Upper lobe of left lung (tissue), 6 donors: ENCODE measurements at regions not wholly inside any gene's neighbourhood (a gene's known extent, or its start where the extent isn't known, plus 50 kb on each side); places are given as distances from the start of the nearest gene placed in this dataset.

ENCODE experiments used
- ATAC-seq, 2 donors: fragments of 200-7000 bp; cut with Tn5 transposase; one replicate each; pipeline ENCODE4 v1.9.1; 2022; ENCODE audit warnings: mild to moderate bottlenecking in 2 of 2, moderate library complexity in 2 of 2; ENCODE audit not compliant: low FRiP score in 2 of 2
- DNase-seq, 2 donors: peaks; one replicate each; pipeline ENCODE4 v3.0.0-alpha.2; 2019 to 2020
- H3K27ac ChIP-seq, 4 donors: fragments of 200-600 bp; sonication (generic); one replicate each; pipeline ENCODE4 v1.5.1; 2016 to 2019
- H3K27me3 ChIP-seq, 4 donors: fragments of 200-600 bp; sonication (generic); one replicate each; pipeline ENCODE4 v1.5.1; 2017 to 2019
- H3K36me3 ChIP-seq, 4 donors: fragments of 200-600 bp; sonication (generic); one replicate each; pipeline ENCODE4 v1.5.1; 2016 to 2019
- H3K4me1 ChIP-seq, 4 donors: fragments of 200-600 bp; sonication (generic); one replicate each; pipeline ENCODE4 v1.5.1; 2018 to 2019
- H3K4me3 ChIP-seq, 4 donors: fragments of 200-600 bp; sonication (generic); one replicate each; pipeline ENCODE4 v1.5.1; 2017 to 2019; ENCODE audit warnings: mild to moderate bottlenecking in 2 of 4, moderate library complexity in 1 of 4
- H3K9me3 ChIP-seq, 4 donors: fragments of 200-600 bp; sonication (generic); one replicate each; pipeline ENCODE4 v1.5.1; 2018 to 2019
- CTCF ChIP-seq, 6 experiments: fragments of 450-650 bp in 4 of 6; fragments of 200-600 bp in 2 of 6; sonication (generic) in 2 of 6; IDR thresholded peaks; one replicate each; pipeline ENCODE4 v1.5.1; 2016 to 2019; ENCODE audit warnings: antibody characterized with exemption in 6 of 6
- EP300 ChIP-seq, 4 donors: sonication (generic); formaldehyde crosslinking; IDR thresholded peaks; one replicate each; pipeline ENCODE4 v1.5.1; 2017; ENCODE audit warnings: antibody characterized with exemption in 4 of 4, control low read depth in 2 of 4
- POLR2A ChIP-seq, 4 donors: fragments of 450-650 bp; IDR thresholded peaks; one replicate each; pipeline ENCODE4 v1.5.1; 2016 to 2017; ENCODE audit warnings: antibody characterized with exemption in 4 of 4, mild to moderate bottlenecking in 2 of 4
- POLR2AphosphoS5 ChIP-seq, 2 donors: sonication (generic); formaldehyde crosslinking; IDR thresholded peaks; one replicate each; pipeline ENCODE4 v1.5.1; 2017; ENCODE audit warnings: antibody characterized with exemption in 2 of 2
- WGBS, 2 donors: methylation state at CpG; one replicate each; pipeline ENCODE4 v1.1.5; 2017 to 2018; 5-methylcytosine and 5-hydroxymethylcytosine counted together
- donor health status: DM: no; HTN: no; CAD: no; lungs with moderate emphysema.
- donor health status: DM: no; HTN: yes; CAD: no; lungs with severe emphysema.

GRCh38 chr6:141290941-141291721 is 841.6 kb upstream of the GJE1 start:
- WGBS, 2 donors: 73 to 79% methylated on average over 3 of the region's 3 CpGs
- ATAC-seq: no peak
- H3K27ac ChIP-seq: no peak overlapping the region

GRCh38 chr6:141288947-141289346 is 843.8 kb upstream of the GJE1 start:
- Histone ChIP-seq H3K27ac (no peak overlapping the region), H3K9me3 (no peaks in the 10 kb centered on the region), H3K4me3 (no peak overlapping the region), H3K4me1 (no peaks in the 10 kb centered on the region), H3K27me3 (no peaks in the 10 kb centered on the region), H3K36me3 (no peaks in the 10 kb centered on the region)
- 91 to 100% methylated on average over 3 to 5 of the region's 5 CpGs for WGBS, 2 donors
- no peak for DNase-seq
- ATAC-seq: peak in 1 of 2 donors; percentile 61
- TF ChIP-seq POLR2AphosphoS5 (IDR thresholded peaks at IDR 0.05) (no peak), CTCF (IDR thresholded peaks at IDR 0.05) (no peak), POLR2A (IDR thresholded peaks at IDR 0.05) (no peak), EP300 (IDR thresholded peaks at IDR 0.05) (no peak)

More at GRCh38 chr6:141290941-141291721, 841.6 kb upstream of the GJE1 start:
- H3K27me3 ChIP-seq: no peaks in the 10 kb centered on the region
- H3K36me3 ChIP-seq: no peaks in the 10 kb centered on the region
- H3K4me1 ChIP-seq: no peaks in the 10 kb centered on the region
- no peaks in the 10 kb centered on the region for H3K9me3 ChIP-seq
- H3K4me3 ChIP-seq: no peak overlapping the region
- no peak for DNase-seq
- TF ChIP-seq POLR2A (IDR thresholded peaks at IDR 0.05): no peak
- TF ChIP-seq CTCF (IDR thresholded peaks at IDR 0.05): no peak
- no peak for TF ChIP-seq POLR2AphosphoS5 (IDR thresholded peaks at IDR 0.05)
- no peak for TF ChIP-seq EP300 (IDR thresholded peaks at IDR 0.05)

GRCh38 chr6:141282263-141282662 is 850.5 kb upstream of the GJE1 start:
- Histone ChIP-seq H3K27me3 (no peaks in the 10 kb centered on the region), H3K4me3 (no peak overlapping the region), H3K9me3 (no peaks in the 10 kb centered on the region), H3K4me1 (no peaks in the 10 kb centered on the region), H3K27ac (no peak overlapping the region), H3K36me3 (no peaks in the 10 kb centered on the region)
- DNase-seq (no peak), ATAC-seq (no peak)
- 87 to 91% methylated on average over 1 of the region's 1 CpG for WGBS, 2 donors
- no peak for TF ChIP-seq POLR2A (IDR thresholded peaks at IDR 0.05)
- no peak for TF ChIP-seq POLR2AphosphoS5 (IDR thresholded peaks at IDR 0.05)
- no peak for TF ChIP-seq CTCF (IDR thresholded peaks at IDR 0.05)
- TF ChIP-seq EP300 (IDR thresholded peaks at IDR 0.05): no peak

GRCh38 chr6:141269684-141270083 is 863.0 kb upstream of the GJE1 start:
- H3K27me3 ChIP-seq: no peaks in the 10 kb centered on the region
- no peak for ATAC-seq
- no peak for DNase-seq
- no peak overlapping the region for H3K4me3 ChIP-seq
- H3K27ac ChIP-seq: no peak overlapping the region
- no peak for TF ChIP-seq POLR2A (IDR thresholded peaks at IDR 0.05)
- H3K4me1 ChIP-seq: no peaks in the 10 kb centered on the region
- H3K9me3 ChIP-seq: no peaks in the 10 kb centered on the region
- no peaks in the 10 kb centered on the region for H3K36me3 ChIP-seq

GRCh38 chr6:141267420-141267819 is 865.3 kb upstream of the GJE1 start:
- TF ChIP-seq CTCF (IDR thresholded peaks at IDR 0.05): no peak
- TF ChIP-seq POLR2AphosphoS5 (IDR thresholded peaks at IDR 0.05): no peak
- TF ChIP-seq POLR2A (IDR thresholded peaks at IDR 0.05): no peak
- no peak for TF ChIP-seq EP300 (IDR thresholded peaks at IDR 0.05)
- WGBS, 2 donors: 91 to 94% methylated on average over 6 of the region's 6 CpGs

More at GRCh38 chr6:141267420-141267819, 865.3 kb upstream of the GJE1 start:
- Histone ChIP-seq H3K9me3 (no peaks in the 10 kb centered on the region), H3K27me3 (no peaks in the 10 kb centered on the region), H3K4me1 (no peaks in the 10 kb centered on the region), H3K4me3 (no peak overlapping the region), H3K27ac (no peak overlapping the region), H3K36me3 (no peaks in the 10 kb centered on the region)
- DNase-seq (no peak), ATAC-seq (no peak)
